Epidermal melanocyte (primary cell): ENCODE measurements at regions not wholly inside any gene's neighbourhood (a gene's known extent, or its start where the extent isn't known, plus 50 kb on each side); places are given as distances from the start of the nearest gene placed in this dataset.

Experiments used
- DNase-seq: peaks from one replicate; pipeline ENCODE4 v3.0.0; 2011; ENCODE audit warnings: low spot score; ENCODE audit not compliant: insufficient read length

GRCh38 chr3:176933704-176934103 is 263.6 kb downstream of the TBL1XR1 start:
- no peak for DNase-seq

GRCh38 chr3:176932433-176932832 is 264.8 kb downstream of the TBL1XR1 start:
- no peak for DNase-seq

GRCh38 chr3:176931991-176932390 is 265.3 kb downstream of the TBL1XR1 start:
- DNase-seq, result no peak

GRCh38 chr3:176930942-176931341 is 266.3 kb downstream of the TBL1XR1 start:
- no peak for DNase-seq

GRCh38 chr3:176928582-176928931 is 268.7 kb downstream of the TBL1XR1 start:
- no peak for DNase-seq

- DNase-seq, result no peak
Measured at GRCh38 chr3:176927706-176928581, 269.3 kb downstream of the TBL1XR1 start.

GRCh38 chr3:176927280-176927679 is 270.0 kb downstream of the TBL1XR1 start:
- DNase-seq, result no peak

GRCh38 chr3:176926688-176927087 is 270.6 kb downstream of the TBL1XR1 start:
- no peak for DNase-seq

GRCh38 chr3:176926034-176926433 is 271.2 kb downstream of the TBL1XR1 start:
- DNase-seq, result no peak

- no peak for DNase-seq
Measured at GRCh38 chr3:176920766-176921160, 276.5 kb downstream of the TBL1XR1 start.

- no peak for DNase-seq
Measured at GRCh38 chr3:176919836-176920765, 277.2 kb downstream of the TBL1XR1 start.

GRCh38 chr3:176916777-176917176 is 280.5 kb downstream of the TBL1XR1 start:
- DNase-seq, result no peak

- no peak for DNase-seq
Measured at GRCh38 chr3:176914764-176915163, 282.5 kb downstream of the TBL1XR1 start.

GRCh38 chr3:176911579-176911978 is 285.7 kb downstream of the TBL1XR1 start:
- DNase-seq, result no peak

GRCh38 chr3:176909044-176909443 is 288.2 kb downstream of the TBL1XR1 start:
- no peak for DNase-seq

GRCh38 chr3:176906046-176906905 is 291.0 kb downstream of the TBL1XR1 start:
- DNase-seq, result no peak

- no peak for DNase-seq
Measured at GRCh38 chr3:176905331-176905730, 292.0 kb downstream of the TBL1XR1 start.

- no peak for DNase-seq
Measured at GRCh38 chr3:176904506-176904905, 292.8 kb downstream of the TBL1XR1 start.

GRCh38 chr3:176896640-176897039 is 300.6 kb downstream of the TBL1XR1 start:
- DNase-seq, result no peak

- DNase-seq, result no peak
Measured at GRCh38 chr3:176896165-176896564, 301.1 kb downstream of the TBL1XR1 start.

GRCh38 chr3:176879710-176880109 is 317.6 kb downstream of the TBL1XR1 start:
- no peak for DNase-seq
